NCI-H82 treated with DMSO at 0.1 percent for 48 hours (cell line): ENCODE measurements at regions not wholly inside any gene's neighbourhood (a gene's known extent, or its start where the extent isn't known, plus 50 kb on each side); places are given as distances from the start of the nearest gene placed in this dataset.

Source experiments
- DNase-seq: peaks from one replicate; lab custom pipeline; 2025; ENCODE audit not compliant: unreplicated experiment; lab: John Stamatoyannopoulos, UW

- no peak for DNase-seq
These were observed 297.1 kb upstream of the RARB start for GRCh38 chr3:25130724-25131520.

DNA sequence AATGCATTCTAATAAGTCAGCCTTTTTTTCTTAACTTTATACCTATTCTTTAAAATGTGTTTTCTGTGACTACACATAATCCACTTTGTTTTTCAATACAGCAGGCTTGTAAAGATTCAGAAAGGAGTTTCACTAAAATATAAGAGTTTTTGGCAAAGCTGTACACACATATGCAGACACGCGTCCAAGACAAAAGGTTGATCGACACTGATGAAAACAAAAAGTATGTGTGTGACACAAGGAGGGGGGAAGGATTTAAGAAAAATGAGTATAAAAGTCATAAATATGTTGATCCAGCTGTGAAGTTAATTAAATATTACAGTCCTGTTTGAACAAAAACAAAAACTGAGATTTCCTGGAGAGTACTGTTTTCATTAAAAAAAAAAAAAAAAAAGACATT lies 294.5 kb upstream of the RARB start:
- no peak for DNase-seq

DNA sequence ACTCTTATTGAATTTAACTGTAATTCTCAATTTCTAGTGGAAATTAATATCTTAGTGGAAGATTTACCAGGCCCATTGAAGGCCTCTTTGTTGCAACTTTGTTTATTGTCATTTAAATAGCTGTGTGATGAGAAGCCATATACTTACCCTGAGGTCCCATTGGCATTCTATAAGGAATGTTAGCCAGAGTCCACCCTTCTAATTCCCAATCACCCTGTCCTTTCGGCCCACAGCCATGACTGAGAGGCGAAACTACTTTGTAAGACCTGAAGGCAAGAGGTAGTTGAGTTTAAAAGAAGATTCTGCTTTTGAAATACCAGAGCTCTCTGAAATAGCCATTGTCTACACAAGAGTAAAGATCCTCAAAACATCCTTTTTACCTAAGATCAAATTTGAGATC lies 290.5 kb upstream of the RARB start:
- no peak for DNase-seq

DNA sequence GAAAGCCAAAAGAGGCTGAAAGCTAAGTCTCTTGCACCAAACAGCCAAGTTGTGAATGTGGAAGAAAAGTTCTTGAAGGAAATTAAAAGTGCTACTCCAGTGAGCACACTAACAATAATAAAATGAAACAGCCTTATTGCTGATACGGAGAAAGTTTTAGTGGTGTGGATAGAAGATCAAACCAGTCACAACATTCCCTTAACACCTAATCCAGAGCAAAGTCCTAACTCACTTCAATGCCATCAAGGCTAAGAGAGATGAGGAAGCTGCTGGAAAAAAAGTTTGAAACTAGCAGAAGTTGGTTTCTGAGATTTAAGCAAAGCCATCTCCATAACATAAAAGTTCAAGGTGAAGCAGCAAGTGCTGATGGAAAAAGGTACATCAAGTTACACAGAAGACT lies 288.8 kb upstream of the RARB start:
- DNase-seq = no peak

DNA sequence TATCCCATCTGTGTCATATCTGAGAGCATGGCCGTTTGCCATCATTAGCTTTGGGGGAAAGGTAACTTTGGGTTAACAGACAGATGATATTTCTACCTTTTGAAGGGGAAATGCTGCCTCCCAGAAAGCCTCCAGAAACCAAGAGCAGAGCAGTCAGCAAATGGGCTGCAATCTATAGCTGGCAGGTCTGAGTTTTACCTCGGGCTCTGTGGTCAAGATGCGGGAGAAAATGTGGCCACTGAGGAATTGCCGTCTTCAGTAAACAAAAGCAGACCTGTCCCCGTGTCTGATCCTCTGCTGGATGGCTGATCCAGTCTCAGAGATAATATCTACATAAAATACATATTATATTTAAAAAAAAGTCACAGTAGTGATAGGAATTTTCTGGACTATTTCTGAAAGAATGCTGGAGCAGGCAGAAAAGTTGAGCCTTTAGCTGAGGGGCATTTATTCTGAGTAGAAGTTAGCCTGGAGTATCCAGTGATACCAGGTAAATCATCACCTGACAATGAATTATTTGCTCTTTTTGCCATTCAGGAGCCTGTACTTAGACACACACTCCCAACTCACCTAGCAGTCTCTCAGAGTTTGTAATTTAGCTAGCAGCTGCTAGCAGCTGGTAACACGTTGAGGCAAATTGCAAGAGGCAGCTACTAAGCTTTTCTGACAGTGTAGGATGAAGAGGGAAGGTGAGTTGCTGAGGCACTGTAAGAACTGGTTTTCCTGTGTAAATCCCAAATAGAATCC lies 285.3 kb upstream of the RARB start:
- no peak for DNase-seq

DNA sequence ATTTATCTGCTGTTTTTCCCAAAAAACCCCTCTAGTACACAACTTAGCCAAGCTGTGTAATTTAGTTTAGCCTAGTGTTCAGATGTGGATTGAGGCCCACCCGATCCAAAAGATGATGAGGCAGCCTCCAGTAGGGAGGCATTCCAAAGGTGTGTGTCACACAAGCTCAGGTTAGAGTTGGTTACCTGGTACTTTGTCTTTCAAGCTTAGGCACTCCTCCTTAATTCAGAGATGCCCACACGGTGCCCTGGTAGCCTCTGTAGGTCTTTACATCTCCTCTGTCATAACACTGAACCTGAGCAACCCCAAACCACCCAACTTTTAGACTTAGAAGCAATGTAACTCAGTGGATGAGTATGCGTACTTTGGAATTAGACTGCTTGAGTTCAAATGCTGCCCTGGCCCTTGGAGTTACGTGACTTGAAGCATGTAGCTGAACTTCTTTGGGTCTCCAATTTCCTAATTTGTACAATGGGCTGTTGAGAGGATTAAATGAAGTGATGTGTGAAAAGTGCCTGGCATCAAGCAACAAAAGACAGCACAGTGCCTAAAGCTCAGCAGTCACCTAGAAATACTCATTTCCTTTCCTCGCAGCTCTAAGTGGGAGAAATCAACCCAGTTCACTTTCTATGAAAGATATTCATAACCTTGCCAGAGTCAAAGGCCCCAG lies 284.6 kb upstream of the RARB start:
- no peak for DNase-seq

GRCh38 chr3:25144430-25144829 lies 283.6 kb upstream of the RARB start:
- DNase-seq = no peak

GRCh38 chr3:25145176-25145575 lies 282.9 kb upstream of the RARB start:
- DNase-seq = no peak

DNA sequence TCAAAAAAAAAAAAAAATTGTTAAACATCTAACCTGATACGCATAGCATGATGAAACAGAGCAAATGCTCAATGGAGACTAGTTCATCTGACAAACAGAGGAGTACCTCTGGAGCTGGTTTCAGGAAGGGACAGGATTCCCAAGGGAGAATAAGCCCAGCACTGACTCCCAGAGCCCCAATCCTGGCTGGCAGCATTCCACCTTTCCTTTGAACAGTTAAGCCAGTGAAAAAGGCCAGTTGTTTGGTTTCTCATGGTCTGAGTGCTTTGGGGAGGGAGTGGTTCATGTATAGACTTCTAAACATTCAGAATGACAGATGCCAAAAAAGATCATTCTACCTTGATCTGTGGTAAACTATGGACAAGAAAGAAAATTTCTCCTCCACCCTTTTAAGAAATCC lies 277.9 kb upstream of the RARB start:
- DNase-seq = no peak

DNA sequence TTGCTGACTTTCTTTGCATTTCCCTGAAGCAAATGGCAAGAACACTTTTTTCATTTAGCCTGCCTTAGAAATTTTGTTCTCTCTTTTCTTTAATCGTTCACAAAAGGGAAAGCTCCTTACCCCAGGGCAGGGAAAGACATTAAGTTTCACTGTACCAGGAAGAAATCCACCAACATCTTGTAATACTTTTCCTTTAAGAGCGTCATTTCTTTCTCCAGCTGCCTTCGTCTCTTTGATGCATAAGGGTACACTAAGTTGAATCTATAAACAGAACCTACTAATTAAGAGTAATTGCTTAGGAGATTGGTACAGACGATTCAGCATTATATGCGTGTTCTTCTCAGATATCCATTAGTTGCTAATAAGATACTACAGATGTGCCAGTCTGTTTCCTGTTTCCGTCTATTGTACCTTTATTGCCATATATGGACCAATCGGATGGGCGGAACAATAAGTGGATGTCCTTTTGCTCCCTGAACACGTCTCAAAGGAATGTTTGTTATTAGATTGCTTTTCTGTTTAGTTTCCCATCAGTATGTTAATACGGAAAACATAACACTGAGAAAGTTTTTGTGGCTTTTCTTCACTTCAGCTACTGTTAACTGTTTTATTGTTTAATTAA lies 276.7 kb upstream of the RARB start:
- DNase-seq = no peak

GRCh38 chr3:25151903-25152295 lies 276.2 kb upstream of the RARB start:
- no peak for DNase-seq

DNA sequence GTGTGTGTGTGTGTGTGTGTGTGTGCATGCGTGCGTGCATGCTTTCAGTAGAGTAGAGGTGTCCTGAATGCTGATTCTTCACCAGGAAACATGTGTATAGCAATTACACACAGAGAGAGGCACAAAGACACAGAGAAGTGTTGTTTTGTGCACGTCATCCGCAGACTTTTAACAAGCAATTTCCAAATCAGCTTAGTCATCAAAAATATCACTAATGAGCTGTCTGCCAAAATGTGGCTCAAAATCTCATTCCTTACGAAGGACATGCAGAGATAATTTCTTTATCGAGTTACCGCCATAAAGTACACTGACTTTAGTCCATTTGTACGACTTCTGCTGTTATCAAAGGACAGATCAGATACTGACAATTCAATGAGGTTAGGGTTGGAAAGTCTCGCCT lies 274.9 kb upstream of the RARB start:
- no peak for DNase-seq

GRCh38 chr3:25153561-25153960 lies 274.5 kb upstream of the RARB start:
- DNase-seq = no peak

DNA sequence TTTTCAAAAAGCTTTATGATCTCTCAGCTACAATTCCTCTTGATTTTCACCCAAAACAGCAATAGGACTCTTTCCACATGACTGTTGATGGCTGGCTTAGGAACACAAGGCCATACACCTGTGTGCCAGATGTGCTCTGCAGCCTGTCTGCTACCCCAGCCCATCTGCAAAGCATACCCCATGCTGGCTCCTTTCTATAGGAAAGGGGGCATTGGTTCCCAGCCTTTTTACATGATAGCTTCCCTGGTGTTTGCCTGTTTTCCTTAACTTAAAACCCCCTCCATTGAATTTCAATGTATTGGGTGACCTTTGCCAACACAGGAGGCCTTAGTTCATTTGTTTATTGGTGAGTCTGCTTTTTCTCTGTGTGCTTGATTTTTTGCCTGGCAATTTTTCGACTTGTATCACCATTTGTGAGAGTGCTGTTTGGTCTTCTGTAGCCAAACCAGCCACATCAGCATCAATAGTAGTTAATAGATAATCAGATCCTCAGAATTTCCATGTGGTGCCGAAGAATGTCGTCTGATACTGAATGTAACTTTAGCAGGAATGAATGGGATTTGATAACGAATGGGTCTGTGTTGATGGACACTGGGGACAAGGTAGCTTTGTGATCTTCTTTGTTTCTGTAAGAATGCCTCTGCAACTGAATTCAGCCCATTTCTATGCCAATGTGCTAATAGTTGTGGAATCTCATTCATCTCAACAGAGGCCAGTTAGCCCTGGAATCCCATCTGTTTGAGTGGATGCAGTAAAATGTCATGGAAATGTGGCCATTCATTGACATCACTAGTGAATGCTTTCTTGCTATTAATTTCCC lies 272.2 kb upstream of the RARB start:
- DNase-seq = no peak

DNA sequence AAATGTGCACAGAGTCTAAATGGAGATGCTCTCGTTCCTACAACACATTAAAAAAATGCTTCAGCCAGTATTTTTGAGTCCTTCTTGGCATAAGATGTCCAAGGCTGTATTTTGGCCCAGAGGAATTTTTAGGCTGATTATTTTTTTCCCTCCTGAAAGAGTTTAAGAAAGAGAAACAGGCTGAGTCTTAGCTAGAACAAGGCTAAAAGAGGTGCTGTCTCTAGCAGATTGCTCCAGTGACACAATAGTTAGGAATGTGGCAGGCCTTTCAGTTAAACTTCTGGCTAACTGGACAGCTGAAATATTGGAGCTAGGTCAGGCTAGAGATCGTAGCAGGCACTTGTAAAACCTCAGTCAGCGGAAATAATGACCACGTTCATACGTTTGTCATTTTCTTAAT lies 271.4 kb upstream of the RARB start:
- DNase-seq = no peak

DNA sequence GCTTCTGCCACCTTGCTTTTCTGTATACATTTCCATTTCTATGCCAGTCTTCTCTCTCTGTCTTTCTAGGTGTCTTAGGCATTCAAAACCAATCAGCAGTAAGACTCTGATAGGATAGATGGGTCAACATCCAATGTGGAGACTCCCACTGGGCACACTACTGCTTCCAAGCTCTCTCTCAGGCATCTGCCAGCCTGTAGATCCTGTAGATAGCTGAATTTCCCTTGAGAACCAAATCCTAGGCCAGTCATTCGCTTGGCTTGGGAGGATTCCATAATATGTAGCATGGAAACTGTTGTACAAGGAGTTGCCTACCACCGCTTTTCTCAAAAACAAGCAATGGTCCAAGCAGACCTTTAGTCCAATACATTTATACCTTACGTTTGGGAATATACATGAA lies 262.8 kb upstream of the RARB start:
- no peak for DNase-seq

GRCh38 chr3:25166016-25166415 lies 262.0 kb upstream of the RARB start:
- DNase-seq = no peak

DNA sequence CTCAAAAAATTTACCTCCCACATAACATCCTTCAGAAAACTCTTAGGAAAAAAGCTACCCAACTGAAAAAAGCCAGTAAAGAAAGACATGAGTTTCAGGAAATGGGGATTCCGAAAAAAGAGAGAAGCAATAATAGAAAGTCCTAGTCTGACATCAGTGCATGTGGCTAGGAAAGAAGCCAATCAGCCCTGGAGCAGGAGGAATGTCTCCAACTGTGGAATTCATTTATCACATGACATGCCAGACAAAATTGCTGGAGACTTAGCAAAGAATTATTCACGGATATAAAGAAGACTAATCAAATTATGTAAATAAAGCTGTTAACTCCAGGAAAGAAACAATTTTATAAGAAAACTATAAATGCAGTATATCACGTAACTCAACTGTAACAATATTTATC lies 258.9 kb upstream of the RARB start:
- no peak for DNase-seq

DNA sequence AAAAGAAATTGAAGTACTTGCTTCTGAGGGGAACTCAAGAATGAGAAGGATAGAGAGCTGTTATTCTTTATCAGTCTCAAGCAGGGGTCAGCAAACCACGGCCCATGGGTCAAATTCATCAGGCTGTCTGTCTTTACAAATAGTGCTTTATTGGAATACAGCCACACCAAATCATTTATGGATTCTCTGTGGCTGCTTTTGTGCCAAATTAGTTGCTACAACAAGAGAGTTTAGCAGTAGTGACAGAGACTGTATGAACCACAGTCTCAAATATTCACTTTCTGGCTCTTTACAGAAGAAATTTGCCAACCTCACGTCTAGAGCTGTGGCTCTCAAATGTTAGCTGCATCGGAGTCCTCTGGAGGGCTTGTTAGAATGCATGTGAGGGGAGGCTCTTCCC lies 258.0 kb upstream of the RARB start:
- DNase-seq = no peak

GRCh38 chr3:25171118-25171807 lies 256.8 kb upstream of the RARB start:
- DNase-seq = no peak
